Tongue (tissue), 1 donor: ENCODE measurements at regions not wholly inside any gene's neighbourhood (a gene's known extent, or its start where the extent isn't known, plus 50 kb on each side); places are given as distances from the start of the nearest gene placed in this dataset.
"Not testable (repeated sequence)": the region's sequence is repeated elsewhere in the genome, so short reads cannot be mapped to it uniquely, and the experiment has no call there.

Source experiments
- DNase-seq: peaks from one replicate; pipeline ENCODE4 v3.0.0-alpha.2; 2015

DNA sequence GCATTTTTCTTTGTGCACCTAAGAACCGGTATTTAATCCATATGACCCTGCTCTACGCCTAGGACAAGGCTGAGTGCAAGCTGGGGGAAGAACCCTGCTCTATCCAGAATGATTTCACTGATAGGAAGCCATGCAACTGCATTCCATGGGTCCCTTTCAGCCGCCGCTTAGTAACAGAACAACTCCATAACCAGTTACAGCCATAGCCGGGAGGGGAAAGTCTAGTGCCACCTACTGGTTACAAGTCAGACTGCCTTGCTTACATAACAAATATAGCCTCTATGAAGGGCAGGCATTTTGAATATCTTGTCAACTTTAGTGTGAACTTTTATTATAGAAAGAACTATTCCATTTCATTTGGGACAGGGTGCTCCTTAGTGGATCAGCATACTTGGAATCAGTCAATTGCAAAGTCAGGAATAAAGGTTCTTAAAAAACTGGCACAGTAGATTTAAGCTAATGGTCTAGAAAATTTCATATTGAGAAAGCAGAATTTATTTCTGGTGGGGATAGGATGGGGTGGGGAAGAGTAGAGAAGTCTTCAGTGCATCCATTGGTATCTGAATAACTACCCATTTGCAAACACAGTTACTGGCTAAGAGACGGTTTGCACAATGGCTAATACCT, 521.7 kb downstream of the ADRA2A start:
- DNase-seq, result peak; percentile 77

DNA sequence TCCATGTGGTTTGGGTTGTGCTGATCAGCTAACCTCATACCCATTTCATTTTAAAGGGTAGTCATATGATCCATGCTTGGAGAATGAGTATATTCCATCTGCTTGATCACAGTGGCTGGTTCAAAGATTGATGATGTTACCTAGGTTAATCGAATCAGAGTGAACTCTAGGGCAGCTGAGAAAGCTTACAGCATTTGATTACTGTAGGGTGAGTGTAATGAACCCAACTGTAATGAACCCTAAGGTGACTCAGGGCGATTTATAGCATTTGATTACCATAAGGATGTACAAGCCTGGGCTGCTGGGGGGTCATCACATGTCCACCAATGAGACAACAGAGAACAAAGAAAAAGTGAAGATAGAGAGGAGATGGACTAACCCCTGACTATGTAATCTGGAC, 523.1 kb downstream of the ADRA2A start:
- DNase-seq, result no peak

DNA sequence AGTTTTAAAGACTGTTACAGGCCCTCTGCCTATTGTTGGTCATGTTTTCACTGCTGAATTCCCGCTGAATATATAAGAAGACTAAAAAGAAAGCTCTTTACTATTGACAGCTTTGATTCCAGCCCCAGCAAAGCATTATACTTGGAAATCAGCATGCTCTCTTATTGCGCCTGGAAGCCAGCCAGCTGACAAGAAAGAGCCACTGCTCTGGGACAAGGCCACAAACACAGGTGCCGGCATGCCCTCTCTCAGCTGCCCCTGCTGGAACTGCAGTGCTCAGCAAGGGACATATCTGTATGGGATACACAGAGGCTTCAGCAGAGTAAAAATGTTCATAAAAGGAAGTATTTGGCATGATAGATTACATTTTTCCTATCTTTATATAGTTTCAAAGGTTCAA, 523.9 kb downstream of the ADRA2A start:
- DNase-seq, result peak; percentile 58

GRCh38 chr10:111612273-111612672, 535.4 kb downstream of the ADRA2A start:
- no peak for DNase-seq

GRCh38 chr10:111634191-111634590, 549.4 kb downstream of the GPAM start:
- DNase-seq, result no peak

DNA sequence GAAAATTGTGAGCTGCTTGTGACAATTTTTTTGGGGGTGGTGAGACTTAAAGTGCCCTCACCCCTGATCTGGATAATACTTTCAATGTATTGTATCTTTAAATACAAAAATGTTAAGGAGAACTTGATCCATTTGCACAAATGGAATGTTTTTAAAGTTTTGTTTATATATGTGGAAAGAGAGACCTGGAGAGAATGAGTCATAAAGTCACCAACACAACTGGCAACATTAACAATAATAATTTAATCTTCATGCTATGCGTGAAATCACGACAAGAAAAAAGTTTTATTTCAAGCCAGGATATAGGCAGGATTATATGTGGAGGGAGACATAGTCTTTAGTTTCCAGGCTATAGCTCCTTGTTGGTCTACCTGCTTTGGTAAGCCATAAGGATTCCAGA, 537.5 kb downstream of the GPAM start:
- no peak for DNase-seq

- peak; percentile 14 for DNase-seq
Observed at GRCh38 chr10:111648046-111648445, 535.5 kb downstream of the GPAM start.

- not testable (repeated sequence) for DNase-seq
Observed at GRCh38 chr10:111649080-111649479, 534.5 kb downstream of the GPAM start.

- no peak for DNase-seq
Observed at GRCh38 chr10:111650088-111650487, 533.5 kb downstream of the GPAM start.

- DNase-seq, result no peak
Observed at GRCh38 chr10:111656066-111656465, 527.5 kb downstream of the GPAM start.

GRCh38 chr10:111677759-111678158, 505.8 kb downstream of the GPAM start:
- no peak for DNase-seq

- DNase-seq, result no peak
Observed at GRCh38 chr10:111686796-111687195, 496.8 kb downstream of the GPAM start.

DNA sequence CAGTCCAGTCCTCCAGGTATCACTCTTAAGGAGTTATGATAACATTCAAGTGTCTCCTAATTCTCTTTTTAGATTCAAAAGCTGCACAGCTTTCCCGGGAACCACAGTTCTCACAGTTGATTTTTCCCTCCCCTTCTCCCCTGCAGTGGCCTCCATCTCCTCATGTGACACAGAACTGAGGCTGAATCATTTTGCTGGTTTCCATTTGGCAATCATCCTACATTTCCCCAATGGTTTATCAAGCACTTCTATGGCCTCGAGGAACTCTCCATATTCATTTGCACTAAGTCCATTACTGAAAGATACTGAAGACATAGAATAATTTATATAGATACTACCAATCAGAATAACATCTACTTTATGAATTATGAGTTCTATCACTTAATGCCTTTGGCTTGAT, 484.9 kb downstream of the GPAM start:
- no peak for DNase-seq

- DNase-seq, result no peak
Observed at GRCh38 chr10:111703986-111704385, 479.6 kb downstream of the GPAM start.

DNA sequence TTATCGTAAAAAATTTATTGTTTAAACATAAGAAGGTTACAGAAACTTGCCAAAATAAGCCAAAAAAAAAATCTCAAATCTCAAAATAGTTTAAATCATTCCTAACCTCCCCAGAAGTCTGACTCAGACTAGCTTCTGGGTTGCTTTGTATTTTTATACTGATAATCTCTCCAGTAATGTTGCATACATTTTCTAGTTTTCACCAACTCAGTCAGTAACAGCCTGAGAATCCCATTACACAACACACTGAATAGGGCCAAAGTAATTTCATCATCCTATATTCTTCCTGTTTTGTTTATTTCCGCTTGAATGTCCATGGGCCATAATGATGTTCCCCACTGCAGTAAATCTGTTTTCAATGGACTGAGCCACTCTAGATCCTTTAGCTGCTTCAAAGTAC, 478.5 kb downstream of the GPAM start:
- DNase-seq, result no peak

DNA sequence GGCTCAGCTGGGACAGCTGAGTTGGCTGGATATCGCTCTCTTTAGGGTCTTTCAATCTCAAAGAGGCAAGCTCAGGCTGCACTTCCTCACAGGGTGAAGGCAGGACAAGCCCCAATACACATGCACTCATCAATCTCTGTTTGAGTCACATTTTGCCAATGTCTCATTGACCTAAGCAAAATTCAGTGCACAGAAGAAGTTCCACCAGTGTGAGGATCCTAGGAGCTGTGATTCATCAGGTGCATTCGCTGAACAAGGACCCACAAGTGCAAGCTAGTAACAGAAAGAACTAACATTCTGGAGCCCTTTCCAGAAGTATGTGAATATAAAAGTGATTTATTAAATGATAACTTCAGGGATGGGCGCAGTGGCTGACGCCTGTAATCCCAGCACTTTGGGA, 477.2 kb downstream of the GPAM start:
- no peak for DNase-seq

GRCh38 chr10:111707076-111707475, 476.5 kb downstream of the GPAM start:
- DNase-seq, result no peak

- no peak for DNase-seq
Observed at GRCh38 chr10:111709603-111710002, 474.0 kb downstream of the GPAM start.

- DNase-seq, result no peak
Observed at GRCh38 chr10:111716032-111716431, 467.5 kb downstream of the GPAM start.

- DNase-seq, result no peak
Observed at GRCh38 chr10:111724121-111724520, 459.4 kb downstream of the GPAM start.

DNA sequence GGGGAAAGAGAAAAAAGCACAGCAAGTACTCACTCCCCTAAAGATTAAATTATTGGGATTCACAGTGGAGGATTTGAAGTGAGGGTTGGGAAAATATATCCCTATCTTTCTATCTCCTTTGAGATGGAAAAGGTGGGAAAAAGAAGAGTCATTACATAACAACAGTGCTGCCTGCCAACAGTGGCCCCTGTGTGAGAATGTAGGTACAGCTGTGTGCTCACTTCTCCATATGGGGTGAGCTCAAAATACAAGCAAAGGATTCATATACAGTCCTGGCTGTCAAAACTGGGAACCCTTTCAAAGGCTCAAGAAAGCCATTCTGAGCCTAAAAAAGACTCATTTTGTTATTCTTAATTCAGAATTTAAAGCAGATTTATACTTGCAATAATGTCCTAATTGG, 458.5 kb downstream of the GPAM start:
- DNase-seq, result no peak

DNA sequence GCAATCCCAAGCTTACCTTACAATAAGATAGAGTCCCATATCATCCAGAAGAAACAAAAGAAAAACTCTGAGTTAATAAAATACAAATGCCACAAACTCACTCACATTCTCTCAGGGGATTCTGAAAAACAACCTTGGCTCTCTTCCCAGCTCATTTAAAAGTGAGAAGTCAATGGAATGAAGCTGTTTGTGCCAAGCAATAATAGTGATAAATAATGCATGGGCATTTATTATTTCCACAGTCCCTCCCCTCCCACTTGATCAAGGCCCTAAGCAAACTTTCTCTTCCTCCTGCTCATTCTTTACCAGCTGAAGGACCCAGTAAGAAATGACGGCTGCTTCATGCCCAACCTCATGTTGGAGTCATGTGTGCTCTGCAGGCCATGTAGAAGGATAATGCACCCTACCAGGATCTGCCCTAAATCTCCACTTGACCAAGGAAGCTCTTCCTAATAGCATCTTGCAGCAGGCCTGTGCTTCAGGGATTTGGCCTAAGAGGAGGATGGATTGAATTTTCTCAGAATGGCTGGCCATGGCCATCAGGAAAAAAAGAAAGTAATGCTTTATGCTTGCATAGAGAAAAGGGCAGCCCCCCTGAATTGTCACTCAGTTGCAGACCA, 451.3 kb downstream of the GPAM start:
- no peak for DNase-seq

- DNase-seq, result no peak
Observed at GRCh38 chr10:111739125-111739873, 444.3 kb downstream of the GPAM start.

- no peak for DNase-seq
Observed at GRCh38 chr10:111739874-111740139, 443.8 kb downstream of the GPAM start.
